HG02642 (cell line): ENCODE measurements at regions not wholly inside any gene's neighbourhood (a gene's known extent, or its start where the extent isn't known, plus 50 kb on each side); places are given as distances from the start of the nearest gene placed in this dataset.
"Not testable (repeated sequence)": the region's sequence is repeated elsewhere in the genome, so short reads cannot be mapped to it uniquely, and the experiment has no call there.

Experiments used
- ATAC-seq: cut with Tn5 transposase; IDR thresholded peaks from one replicate; pipeline ENCODE4 v1.9.1; 2021; ENCODE audit warnings: mild to moderate bottlenecking; ENCODE audit not compliant: unreplicated experiment, poor library complexity

DNA sequence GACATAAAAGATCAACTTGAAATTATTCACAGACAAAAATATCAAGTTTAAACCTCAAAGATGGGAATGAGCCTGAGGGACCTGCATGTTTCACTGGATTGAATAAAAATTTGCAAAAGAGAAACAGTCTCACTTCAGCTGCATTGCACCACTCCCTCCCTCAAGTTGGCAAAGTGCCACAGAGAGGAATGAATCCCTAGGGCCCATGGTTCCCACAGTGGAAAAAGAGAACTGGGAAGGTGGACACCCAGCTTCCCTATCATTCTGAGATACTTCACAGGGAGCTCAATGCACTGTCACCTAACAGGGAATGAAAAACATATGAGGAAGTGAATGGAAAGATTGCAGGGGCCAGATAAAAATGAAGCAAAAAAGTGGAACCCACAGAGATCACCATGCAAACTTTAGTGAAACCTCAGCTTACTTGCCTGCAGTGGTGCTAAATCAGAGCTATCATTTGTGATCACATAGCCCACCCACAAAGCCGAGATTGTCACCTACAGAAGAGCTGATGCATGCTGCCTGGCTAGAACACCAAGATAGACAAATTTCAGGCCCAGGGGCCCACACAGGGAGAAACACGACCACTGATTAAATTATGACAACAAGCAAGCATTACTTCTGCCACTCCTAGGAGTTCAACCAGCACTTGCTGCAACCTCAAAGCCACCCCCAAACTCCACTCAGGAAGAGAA lies 911.3 kb downstream of the LRFN5 start:
- no peak for ATAC-seq

DNA sequence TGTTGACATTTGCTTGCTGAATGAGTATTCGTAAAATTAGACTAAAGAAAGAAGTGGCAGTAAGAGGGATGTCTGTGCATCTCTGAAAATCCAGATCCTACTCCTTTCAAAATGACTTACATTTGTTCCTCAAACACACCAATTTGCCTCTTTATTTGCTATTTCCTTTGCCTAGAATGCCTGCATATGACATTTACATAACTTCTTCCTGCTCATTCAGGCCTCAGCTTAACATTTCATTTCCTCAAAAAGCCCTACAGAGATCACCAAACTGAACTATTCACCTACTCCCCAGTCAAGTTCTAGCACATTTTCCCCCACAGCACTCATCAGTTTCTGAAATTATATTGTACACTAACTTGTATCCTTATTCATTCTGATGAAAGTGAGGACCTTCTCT lies 907.2 kb downstream of the LRFN5 start:
- no peak for ATAC-seq

DNA sequence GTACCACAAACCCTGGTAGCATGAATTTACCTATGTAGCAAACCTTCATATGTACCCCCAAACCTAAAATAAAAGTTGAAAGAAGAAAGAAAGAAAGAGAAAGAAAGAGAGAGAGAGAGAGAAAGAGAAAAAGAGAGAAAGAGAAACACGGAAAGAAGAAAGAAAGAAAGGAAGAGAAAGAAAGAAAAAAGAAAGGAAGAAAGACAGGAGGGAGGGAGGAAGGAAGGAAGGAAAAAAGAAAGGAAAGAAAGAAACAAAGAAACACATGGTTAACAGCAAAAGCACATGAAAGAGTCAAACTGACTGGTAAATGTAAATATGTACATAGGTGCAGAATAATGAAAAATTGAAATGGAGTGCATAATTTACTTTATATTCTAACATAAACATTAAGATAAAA lies 903.4 kb downstream of the LRFN5 start:
- ATAC-seq, result no peak

DNA sequence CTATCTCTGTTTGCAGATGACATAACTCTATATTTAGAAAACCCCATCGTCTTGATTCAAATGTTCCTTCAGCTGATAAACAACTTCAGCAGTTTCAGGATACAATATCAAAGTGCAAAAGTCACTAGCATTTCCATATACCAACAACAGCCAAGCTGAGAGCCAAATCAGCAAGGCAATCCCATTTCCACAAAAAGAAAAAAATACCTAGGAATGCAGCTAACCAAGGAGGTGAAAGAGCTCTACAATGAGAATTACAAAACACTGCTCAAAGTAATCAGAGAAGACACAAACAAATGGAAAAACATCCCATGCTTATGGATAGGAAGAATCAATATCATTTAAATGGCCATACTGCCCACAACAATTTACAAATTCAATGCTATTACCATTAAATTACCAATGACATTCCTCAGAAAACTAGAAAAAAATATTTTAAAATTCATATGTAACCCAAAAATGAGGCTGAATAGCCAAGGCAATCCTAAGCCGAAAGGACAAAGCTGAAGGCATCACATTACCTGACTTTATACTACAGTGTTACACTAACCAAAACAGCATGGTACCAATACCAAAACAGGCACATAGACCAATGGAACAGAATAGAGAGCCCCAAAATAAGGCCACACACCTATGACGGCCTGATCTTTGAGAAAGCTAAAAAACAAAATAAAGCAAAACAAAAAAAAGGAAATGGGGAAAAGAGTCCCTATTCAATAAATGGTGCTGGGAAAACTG lies 901.7 kb downstream of the LRFN5 start:
- no peak for ATAC-seq

DNA sequence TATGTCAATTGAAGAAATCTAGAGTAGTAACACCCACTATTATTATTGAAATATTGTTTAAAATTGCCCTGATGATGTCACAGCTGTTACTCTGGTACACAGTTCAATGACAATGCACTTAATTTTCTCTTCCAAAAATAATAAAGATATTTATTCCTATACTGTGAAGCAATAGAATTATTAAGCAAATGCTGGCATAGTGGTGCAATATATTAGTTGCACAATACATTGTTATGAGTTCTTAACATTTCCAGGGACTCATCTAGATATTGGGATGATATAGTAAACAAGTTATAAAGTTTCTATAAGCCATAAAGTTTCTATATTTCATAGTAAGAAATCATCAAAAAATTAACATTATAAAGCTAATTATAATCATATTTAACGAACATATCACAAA lies 897.8 kb downstream of the LRFN5 start:
- ATAC-seq, result no peak

DNA sequence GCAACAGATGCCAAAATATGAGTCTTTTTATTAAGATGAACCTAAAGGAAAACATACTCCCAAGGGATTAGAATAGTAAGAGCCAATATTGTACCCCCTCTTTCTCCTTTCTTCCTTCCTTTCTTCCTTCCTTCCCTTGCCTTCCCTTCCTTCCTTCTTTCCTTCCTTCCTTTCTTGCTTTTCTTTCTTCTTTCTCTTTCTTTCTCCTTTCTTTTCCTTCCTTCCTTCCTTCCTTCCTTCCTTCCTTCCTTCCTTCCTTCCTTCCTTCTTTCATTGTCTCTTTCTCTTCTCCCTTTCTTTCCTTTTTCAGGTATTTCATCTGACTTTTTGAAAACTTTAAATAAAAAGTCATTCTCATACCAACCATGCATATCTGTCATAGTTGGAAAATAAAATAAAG lies 892.5 kb downstream of the LRFN5 start:
- no peak for ATAC-seq

DNA sequence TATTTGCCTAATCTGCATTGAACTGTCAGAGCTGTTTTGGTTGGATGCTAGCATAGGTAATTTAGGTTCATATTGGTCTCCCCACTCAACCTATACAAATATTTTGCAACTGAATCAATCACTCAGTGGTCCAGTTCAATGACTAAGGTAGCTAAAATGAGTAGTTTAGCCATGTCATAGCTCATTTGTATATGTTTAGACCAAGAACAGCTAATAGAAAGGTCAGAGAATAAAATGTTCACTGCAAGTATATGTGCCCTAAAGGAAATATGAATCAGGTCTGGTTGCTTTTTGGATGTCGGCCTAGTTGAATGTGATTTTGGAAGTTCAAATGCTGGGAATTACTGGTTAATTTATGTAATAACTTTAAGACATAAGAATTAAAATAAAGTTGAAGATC lies 883.9 kb downstream of the LRFN5 start:
- ATAC-seq, result no peak

DNA sequence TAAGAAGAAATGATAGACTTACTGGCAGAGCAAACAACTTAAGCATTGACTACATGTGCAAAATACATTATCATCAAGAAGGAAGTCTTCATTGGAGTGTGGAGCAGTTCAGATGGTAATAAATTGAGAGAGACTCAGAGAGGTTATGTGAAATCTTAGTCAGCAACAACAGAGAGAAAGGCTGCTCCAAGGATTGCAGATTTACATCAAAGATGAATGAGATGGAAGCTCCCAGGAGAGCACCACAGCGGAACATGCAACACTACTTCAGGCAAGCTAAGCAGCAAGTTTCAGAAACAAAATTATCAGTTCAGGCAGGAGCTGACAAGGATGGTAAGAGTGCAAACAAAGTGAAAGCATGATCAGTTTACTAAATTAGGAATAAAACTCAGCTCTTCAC lies 882.3 kb downstream of the LRFN5 start:
- ATAC-seq, result no peak

DNA sequence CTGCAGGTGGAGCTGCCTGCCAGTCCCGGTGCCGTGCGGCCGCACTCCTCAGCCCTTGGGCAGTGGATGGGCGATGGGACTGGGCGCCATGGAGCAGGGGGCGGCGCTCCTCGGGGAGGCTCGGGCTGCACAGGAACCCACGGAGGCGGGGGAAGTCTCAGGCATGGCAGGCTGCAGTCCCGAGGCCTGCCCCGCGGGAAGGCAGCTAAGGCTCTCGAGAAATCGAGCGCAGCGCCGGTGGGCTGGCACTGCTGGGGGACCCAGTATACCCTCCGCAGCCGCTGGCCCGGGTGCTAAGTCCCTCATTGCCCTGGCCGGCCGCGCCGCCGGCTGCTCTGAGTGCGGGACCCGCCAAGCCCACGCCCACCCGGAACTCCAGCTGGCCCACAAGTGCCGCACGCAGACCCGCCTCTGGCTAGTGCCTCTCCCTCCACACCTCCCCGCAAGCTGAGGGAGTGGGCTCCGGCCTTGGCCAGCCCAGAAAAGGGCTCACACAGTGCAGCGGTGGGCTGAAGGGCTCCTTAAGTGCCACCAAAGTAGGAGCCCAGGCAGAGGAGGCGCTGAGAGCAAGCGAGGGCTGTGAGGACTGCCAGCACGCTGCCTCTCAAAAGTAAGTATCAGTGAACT lies 875.8 kb downstream of the LRFN5 start:
- not testable (repeated sequence) for ATAC-seq

DNA sequence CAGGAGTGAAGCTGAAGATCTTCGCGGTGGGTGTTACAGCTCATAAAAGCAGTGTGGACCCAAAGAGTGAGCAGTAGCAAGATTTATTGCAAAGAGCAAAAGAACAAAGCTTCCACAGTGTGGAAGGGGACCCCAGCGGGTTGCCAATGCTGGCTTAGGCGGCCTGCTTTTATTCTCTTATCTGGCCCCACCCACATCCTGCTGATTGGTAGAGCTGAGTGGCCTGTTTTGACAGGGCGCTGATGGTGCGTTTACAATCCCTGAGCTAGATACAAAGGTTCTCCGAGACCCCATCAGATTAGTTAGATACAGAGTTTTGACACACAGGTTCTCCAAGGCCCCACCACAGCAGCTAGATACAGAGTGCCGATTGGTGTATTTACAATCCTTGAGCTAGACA lies 875.0 kb downstream of the LRFN5 start:
- not testable (repeated sequence) for ATAC-seq

DNA sequence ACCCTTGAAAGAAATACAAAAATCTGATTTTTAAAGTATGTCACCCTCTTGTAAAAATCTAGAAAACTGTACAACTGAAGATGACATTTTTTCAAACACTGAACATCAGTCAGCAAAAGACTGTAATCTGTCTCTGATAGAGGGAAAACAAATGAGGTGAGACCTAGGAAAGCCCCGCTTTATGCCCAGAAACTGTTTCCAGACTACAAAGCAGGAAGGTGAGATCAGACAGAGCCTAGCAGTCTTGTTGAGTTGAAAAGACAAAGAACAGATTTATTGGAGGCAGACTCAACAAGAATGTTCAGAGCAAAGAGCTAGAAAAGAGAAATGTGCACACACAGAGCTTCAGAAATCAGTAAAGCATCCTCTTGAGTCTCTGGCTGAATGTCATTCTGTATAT lies 873.6 kb downstream of the LRFN5 start:
- no peak for ATAC-seq

DNA sequence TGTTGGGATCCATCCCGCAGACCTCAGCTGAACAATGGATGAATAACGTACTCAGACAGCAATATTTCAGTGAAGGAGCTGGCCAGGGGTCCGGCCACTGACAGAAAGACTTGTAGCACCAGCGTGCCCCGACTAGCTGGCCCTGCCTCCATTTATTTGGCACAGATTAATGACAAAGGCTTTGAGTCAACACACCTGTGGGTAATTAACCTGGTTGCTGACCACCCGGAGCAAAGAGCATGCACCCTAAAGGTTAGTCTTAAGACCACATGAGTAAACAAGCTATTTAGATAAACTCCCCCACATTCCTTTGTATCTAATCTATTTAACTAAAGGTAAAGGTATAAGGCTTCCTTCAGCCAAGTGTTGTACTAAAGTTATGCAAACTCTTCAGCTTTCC lies 868.6 kb downstream of the LRFN5 start:
- no peak for ATAC-seq

DNA sequence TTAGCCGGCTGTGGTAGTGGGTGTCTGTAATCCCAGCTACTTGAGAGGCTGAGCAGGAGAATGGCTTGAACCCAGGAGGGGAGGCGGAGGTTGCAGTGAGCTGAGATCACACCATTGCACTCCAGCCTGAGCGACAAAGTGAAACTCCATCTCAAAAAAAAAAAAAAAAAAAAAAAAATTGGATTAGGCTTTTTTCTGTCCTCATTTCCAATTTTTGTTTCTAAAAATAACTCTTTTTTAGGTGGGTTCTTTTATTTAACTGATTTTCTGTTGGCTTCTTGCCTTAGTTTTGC lies 863.7 kb downstream of the LRFN5 start:
- no peak for ATAC-seq

DNA sequence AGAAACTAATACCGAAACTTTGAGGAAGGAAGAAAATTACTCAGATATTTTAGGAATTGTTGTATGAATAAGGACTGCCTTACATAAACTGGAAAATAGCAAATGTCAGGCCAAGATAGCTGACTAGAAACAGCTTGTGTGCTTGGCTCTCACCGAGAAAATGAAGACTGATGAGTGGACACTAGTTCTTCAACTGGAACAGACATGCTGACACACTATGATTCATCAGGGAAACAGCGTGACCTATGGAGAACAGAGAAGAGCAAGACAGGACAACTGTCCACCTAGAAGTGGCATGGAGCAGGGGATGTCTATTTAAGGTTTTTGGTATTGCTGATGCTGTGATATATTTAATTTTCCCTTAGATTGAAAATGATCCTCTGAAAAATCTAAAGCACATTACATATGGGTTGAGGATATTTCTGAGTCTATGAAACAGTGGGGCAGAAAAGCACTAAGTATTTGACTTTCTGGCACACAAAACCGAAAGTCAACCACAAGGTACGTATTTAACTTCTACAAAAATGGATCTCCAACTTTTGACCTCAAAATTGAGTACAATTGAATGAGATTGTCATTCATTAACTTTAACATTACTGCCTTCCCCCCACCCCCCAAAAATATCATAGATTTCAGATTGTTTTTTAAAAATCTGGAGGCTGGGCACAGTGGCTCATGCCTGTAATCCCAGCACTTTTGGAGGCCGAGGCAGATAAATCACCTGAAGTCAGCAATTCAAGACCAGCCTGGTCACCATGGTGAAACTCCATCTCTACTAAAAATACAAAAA lies 863.2 kb downstream of the LRFN5 start:
- ATAC-seq, result no peak

DNA sequence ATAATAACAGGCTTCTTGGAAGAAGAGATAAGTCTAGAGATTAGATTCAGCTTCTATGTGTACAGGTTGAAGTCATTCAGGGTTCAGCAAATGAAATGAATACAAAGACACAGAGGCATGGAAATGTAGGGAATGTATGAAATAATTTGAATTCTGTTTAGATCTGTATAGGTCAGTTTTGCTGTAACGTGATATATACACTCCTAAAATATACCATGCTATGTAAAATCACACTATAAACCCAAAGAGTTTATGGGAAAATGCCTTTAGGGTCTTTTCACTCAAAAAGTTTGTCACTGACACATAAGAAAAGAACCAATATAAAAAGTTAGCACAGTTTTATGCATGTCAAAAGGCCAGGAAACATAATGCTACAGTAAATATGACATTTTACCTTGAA lies 854.0 kb downstream of the LRFN5 start:
- no peak for ATAC-seq

DNA sequence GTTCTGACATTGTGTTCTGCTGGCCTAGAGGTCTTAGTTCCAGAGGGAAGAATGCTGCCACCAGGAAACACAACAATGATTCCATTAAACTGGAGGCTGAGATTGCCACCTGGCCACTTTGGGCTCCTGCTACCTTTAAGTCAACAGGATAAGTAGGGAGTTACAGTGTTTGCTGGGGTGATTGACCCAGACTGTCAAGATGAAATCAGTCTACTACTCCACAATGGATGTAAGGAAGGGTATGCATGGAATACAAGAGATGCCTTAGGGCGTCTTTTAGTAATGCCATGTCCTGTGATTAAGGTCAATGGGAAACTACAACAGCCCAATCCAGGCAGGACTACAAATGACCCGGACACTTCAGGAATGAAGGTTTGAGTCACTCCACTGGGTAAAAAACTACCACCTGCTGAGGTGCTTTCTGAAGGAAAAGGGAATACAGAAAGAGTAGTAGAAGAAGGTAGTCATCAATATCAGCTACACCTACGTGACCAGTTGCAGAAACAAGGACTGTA lies 852.6 kb downstream of the LRFN5 start:
- no peak for ATAC-seq

DNA sequence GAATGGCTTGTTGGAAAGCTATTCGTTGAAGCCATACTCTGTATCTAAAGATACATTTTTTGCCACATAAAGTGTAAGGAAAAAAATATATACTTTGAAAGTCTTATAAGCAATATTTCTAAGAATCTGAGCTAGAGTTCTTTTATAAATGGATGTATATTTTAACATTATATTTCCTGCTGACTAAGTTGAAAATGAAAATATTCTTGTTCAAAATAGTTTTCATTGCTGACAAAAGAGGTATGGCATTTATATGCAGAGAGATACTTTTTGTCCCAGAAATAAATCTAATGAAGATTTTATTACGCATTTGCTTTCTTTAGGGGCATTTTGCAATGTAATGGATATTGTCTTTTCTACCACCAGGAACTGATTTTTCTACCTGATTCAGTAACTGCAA lies 834.9 kb downstream of the LRFN5 start:
- ATAC-seq, result no peak

DNA sequence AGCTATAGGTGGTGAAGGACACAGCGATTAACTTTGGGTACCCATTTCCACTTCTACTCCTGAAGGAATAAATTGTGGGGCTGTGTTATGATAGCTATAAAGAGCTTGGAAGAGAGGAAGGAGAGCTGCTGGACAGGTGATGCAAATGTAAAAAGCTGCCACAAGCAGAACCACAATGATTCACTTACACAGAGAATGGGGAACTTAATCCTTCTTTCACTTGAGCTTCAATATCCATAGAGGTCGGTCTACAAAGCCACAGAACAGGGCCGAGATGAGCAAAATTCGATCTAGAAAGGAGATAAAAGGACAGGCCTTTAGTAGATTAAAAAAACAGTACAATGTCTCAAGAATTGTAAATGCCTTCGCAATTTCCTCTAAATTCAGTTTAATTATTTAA lies 831.1 kb downstream of the LRFN5 start:
- ATAC-seq, result no peak

DNA sequence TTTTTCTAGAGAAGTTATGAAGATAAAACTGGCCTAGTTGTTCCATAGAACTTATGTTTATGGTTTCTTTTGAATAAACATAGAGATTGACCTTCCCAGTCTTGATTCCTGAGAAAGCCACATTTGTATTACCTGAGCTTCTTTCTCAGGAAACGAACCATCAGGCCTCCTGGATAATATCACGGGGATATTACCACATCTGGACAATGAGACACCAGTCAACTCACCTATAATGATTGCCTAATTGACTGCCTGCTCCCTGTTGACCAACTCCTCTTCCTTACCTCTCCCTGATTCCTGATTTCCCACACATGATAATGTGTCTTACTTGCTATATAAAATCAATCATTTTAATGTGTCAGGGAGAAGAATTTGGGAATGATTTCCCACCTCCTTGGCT lies 822.7 kb downstream of the LRFN5 start:
- no peak for ATAC-seq

DNA sequence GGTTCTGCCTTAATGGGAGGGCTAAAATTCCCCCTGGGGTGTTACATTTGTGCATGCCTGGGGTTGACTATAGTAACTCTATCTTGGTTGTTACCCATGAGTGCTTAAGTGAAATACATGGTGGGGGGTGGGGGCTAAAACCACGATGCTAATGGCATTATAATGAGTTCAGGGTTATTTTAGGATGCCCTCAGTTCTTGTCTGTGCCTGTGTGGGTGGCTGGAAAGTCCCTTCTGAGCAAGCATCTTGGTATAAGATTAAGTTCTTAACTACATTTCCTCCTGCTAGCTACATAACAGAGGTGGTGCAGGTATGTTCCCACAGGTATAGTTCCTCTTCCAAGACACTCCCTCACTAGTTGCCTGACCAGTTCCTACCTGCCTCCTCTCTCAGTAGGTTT lies 822.3 kb downstream of the LRFN5 start:
- ATAC-seq, result peak; percentile 99

DNA sequence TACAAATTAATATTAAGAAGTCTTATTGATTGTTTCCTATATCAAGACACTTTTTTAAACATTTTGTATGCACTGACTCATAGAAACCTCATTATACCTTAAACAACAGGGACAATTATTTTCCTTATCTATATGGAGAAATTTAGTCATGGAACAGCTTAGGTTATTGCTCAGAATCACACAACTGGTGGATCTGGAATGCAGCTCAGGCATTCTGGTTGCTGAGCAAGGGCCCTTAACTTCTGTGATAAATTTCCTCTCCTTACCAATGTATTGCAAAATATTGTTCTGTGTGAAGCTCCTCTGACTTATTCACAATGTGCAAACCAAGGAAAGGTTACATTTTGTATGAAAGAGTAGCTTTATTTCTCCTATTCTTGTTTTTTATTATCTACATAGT lies 817.8 kb downstream of the LRFN5 start:
- no peak for ATAC-seq
